ENCODE measurements at regions not wholly inside any gene's neighbourhood (a gene's known extent, or its start where the extent isn't known, plus 50 kb on each side); places are given as distances from the start of the nearest gene placed in this dataset.
"Not testable (repeated sequence)": the region's sequence is repeated elsewhere in the genome, so short reads cannot be mapped to it uniquely, and the experiment has no call there.

- Histone ChIP-seq H2AK5ac (ENCODE audit: low read depth, low read length) (no peak overlapping the region), H3K27me3 (ENCODE audit: control insufficient read depth in 3 of 3, insufficient read depth in 3 of 3, low read depth in 1 of 3, low read length in 3 of 3) (peaks cover 0 to 6% (median 0%) of the 10 kb centered on the region in 3 experiments), H3K9ac (ENCODE audit: low read depth, low read length, poor library complexity) (no peak overlapping the region), H3K14ac (ENCODE audit: low read length) (no peak overlapping the region), H3K79me1 (ENCODE audit: low read depth, low read length) (peaks cover 1% of the 10 kb centered on the region), H3K18ac (ENCODE audit: low read length) (no peak overlapping the region), H2AFZ (ENCODE audit: low read length) (no peak overlapping the region), H2BK15ac (ENCODE audit: low read length) (no peak overlapping the region), H4K91ac (ENCODE audit: low read depth, low read length, poor library complexity) (no peak overlapping the region), H3K9me3 (replicated peaks in 1 of 2; ENCODE audit: control insufficient read depth in 2 of 2, insufficient read depth in 1 of 2, low read depth in 1 of 2, low read length in 2 of 2) (peaks cover 0 to 5% of the 10 kb centered on the region in 2 donors), H3K23ac (ENCODE audit: low read depth, low read length, poor library complexity) (no peak overlapping the region), H2BK120ac (ENCODE audit: low read depth, low read length) (no peak overlapping the region), H3K4ac (ENCODE audit: low read length) (no peak overlapping the region), H2BK5ac (ENCODE audit: low read length) (no peak overlapping the region), H3K4me3 (ENCODE audit: low read length in 2 of 2) (no peak overlapping the region), H3K36me3 (replicated peaks in 1 of 2; ENCODE audit: control insufficient read depth in 2 of 2, insufficient read depth in 2 of 2, low read length in 2 of 2) (no peaks in the 10 kb centered on the region), H4K8ac (ENCODE audit: low read depth, low read length) (no peak overlapping the region), H2BK12ac (ENCODE audit: low read length) (no peak overlapping the region), H3K4me2 (ENCODE audit: insufficient read depth, low read length, poor library complexity, severe bottlenecking) (no peak overlapping the region), H3K27ac (replicated peaks; ENCODE audit: low read length) (no peak overlapping the region), H3K4me1 (ENCODE audit: control insufficient read depth in 2 of 2, insufficient read depth in 1 of 2, low read depth in 1 of 2, low read length in 2 of 2) (no peaks in the 10 kb centered on the region)
- no peak for DNase-seq (ENCODE audit: low spot score)
- no CpG with 5 or more reads among the region's 6 CpGs for WGBS, 2 donors (ENCODE audit: extremely low coverage in 2 of 2, insufficient read length in 2 of 2, insufficient replicate concordance in 1 of 2)
Measured at GRCh38 chr6:169085466-169085865, 168.2 kb downstream of the THBS2 start.

- H3K9ac ChIP-seq (ENCODE audit: low read depth, low read length, poor library complexity); H3K9me3 ChIP-seq (replicated peaks in 1 of 2; ENCODE audit: control insufficient read depth in 2 of 2, insufficient read depth in 1 of 2, low read depth in 1 of 2, low read length in 2 of 2); H3K27me3 ChIP-seq (ENCODE audit: control insufficient read depth in 3 of 3, insufficient read depth in 3 of 3, low read depth in 1 of 3, low read length in 3 of 3); H2BK12ac ChIP-seq (ENCODE audit: low read length); H2BK120ac ChIP-seq (ENCODE audit: low read depth, low read length); H2AK5ac ChIP-seq (ENCODE audit: low read depth, low read length); H2BK5ac ChIP-seq (ENCODE audit: low read length); H3K4me1 ChIP-seq (ENCODE audit: control insufficient read depth in 2 of 2, insufficient read depth in 1 of 2, low read depth in 1 of 2, low read length in 2 of 2); H3K79me1 ChIP-seq (ENCODE audit: low read depth, low read length); H4K91ac ChIP-seq (ENCODE audit: low read depth, low read length, poor library complexity); H3K18ac ChIP-seq (ENCODE audit: low read length); H3K4me3 ChIP-seq (ENCODE audit: low read length in 2 of 2); H3K4ac ChIP-seq (ENCODE audit: low read length); DNase-seq (ENCODE audit: low spot score); H3K14ac ChIP-seq (ENCODE audit: low read length); H4K8ac ChIP-seq (ENCODE audit: low read depth, low read length); H3K27ac ChIP-seq (replicated peaks; ENCODE audit: low read length); H3K4me2 ChIP-seq (ENCODE audit: insufficient read depth, low read length, poor library complexity, severe bottlenecking); H2BK15ac ChIP-seq (ENCODE audit: low read length); H3K36me3 ChIP-seq (replicated peaks in 1 of 2; ENCODE audit: control insufficient read depth in 2 of 2, insufficient read depth in 2 of 2, low read length in 2 of 2); H3K23ac ChIP-seq (ENCODE audit: low read depth, low read length, poor library complexity); H2AFZ ChIP-seq (ENCODE audit: low read length): not testable (repeated sequence)
- whole genome bisulfite sequencing, 2 donors (ENCODE audit: extremely low coverage in 2 of 2, insufficient read length in 2 of 2, insufficient replicate concordance in 1 of 2) = no CpG with 5 or more reads among the region's 13 CpGs
Measured at GRCh38 chr6:169084557-169084956, 169.1 kb downstream of the THBS2 start.

GRCh38 chr6:169084067-169084466 is 169.6 kb downstream of the THBS2 start:
- no peak overlapping the region for H2BK15ac ChIP-seq (ENCODE audit: low read length)
- H3K14ac ChIP-seq (ENCODE audit: low read length) = no peak overlapping the region
- H3K4me3 ChIP-seq (ENCODE audit: low read length in 2 of 2) = no peak overlapping the region
- no peak overlapping the region for H3K27ac ChIP-seq (replicated peaks; ENCODE audit: low read length)
- no peak overlapping the region for H4K8ac ChIP-seq (ENCODE audit: low read depth, low read length)
- H3K27me3 ChIP-seq (ENCODE audit: control insufficient read depth in 3 of 3, insufficient read depth in 3 of 3, low read depth in 1 of 3, low read length in 3 of 3) = peaks cover 0 to 6% (median 0%) of the 10 kb centered on the region in 3 experiments
- no peaks in the 10 kb centered on the region for H3K36me3 ChIP-seq (replicated peaks in 1 of 2; ENCODE audit: control insufficient read depth in 2 of 2, insufficient read depth in 2 of 2, low read length in 2 of 2)
- H4K91ac ChIP-seq (ENCODE audit: low read depth, low read length, poor library complexity) = no peak overlapping the region
- H3K4me1 ChIP-seq (ENCODE audit: control insufficient read depth in 2 of 2, insufficient read depth in 1 of 2, low read depth in 1 of 2, low read length in 2 of 2) = peaks cover 0 to 2% of the 10 kb centered on the region in 2 donors
- no peak overlapping the region for H3K4ac ChIP-seq (ENCODE audit: low read length)
- no peak overlapping the region for H3K23ac ChIP-seq (ENCODE audit: low read depth, low read length, poor library complexity)
- WGBS, 2 donors (ENCODE audit: extremely low coverage in 2 of 2, insufficient read length in 2 of 2, insufficient replicate concordance in 1 of 2) = no CpG with 5 or more reads among the region's 10 CpGs
- H3K18ac ChIP-seq (ENCODE audit: low read length) = no peak overlapping the region
- no peak overlapping the region for H2BK12ac ChIP-seq (ENCODE audit: low read length)
- H3K9ac ChIP-seq (ENCODE audit: low read depth, low read length, poor library complexity) = no peak overlapping the region
- peaks cover 1% of the 10 kb centered on the region for H3K79me1 ChIP-seq (ENCODE audit: low read depth, low read length)
- no peak overlapping the region for H2BK120ac ChIP-seq (ENCODE audit: low read depth, low read length)
- no peak overlapping the region for H3K4me2 ChIP-seq (ENCODE audit: insufficient read depth, low read length, poor library complexity, severe bottlenecking)
- H2AFZ ChIP-seq (ENCODE audit: low read length) = no peak overlapping the region
- no peak overlapping the region for H2AK5ac ChIP-seq (ENCODE audit: low read depth, low read length)
- DNase-seq (ENCODE audit: low spot score) = no peak
- peaks cover 0 to 5% of the 10 kb centered on the region in 2 donors for H3K9me3 ChIP-seq (replicated peaks in 1 of 2; ENCODE audit: control insufficient read depth in 2 of 2, insufficient read depth in 1 of 2, low read depth in 1 of 2, low read length in 2 of 2)
- H2BK5ac ChIP-seq (ENCODE audit: low read length) = no peak overlapping the region

GRCh38 chr6:169083508-169083874 is 170.2 kb downstream of the THBS2 start:
- H3K23ac ChIP-seq (ENCODE audit: low read depth, low read length, poor library complexity) = no peak overlapping the region
- H4K8ac ChIP-seq (ENCODE audit: low read depth, low read length) = no peak overlapping the region
- peaks cover 0 to 2% of the 10 kb centered on the region in 2 donors for H3K4me1 ChIP-seq (ENCODE audit: control insufficient read depth in 2 of 2, insufficient read depth in 1 of 2, low read depth in 1 of 2, low read length in 2 of 2)
- no peak overlapping the region for H2BK15ac ChIP-seq (ENCODE audit: low read length)
- H3K4ac ChIP-seq (ENCODE audit: low read length) = no peak overlapping the region
- peaks cover 1% of the 10 kb centered on the region for H3K79me1 ChIP-seq (ENCODE audit: low read depth, low read length)
- no peaks in the 10 kb centered on the region for H3K36me3 ChIP-seq (replicated peaks in 1 of 2; ENCODE audit: control insufficient read depth in 2 of 2, insufficient read depth in 2 of 2, low read length in 2 of 2)
- no peak overlapping the region for H3K18ac ChIP-seq (ENCODE audit: low read length)
- H3K4me3 ChIP-seq (ENCODE audit: low read length in 2 of 2) = no peak overlapping the region
- no peak overlapping the region for H2BK120ac ChIP-seq (ENCODE audit: low read depth, low read length)
- no peak overlapping the region for H2AFZ ChIP-seq (ENCODE audit: low read length)
- peaks cover 0 to 2% of the 10 kb centered on the region in 2 donors for H3K9me3 ChIP-seq (replicated peaks in 1 of 2; ENCODE audit: control insufficient read depth in 2 of 2, insufficient read depth in 1 of 2, low read depth in 1 of 2, low read length in 2 of 2)
- H3K4me2 ChIP-seq (ENCODE audit: insufficient read depth, low read length, poor library complexity, severe bottlenecking) = no peak overlapping the region
- H3K14ac ChIP-seq (ENCODE audit: low read length) = no peak overlapping the region
- no peak overlapping the region for H2AK5ac ChIP-seq (ENCODE audit: low read depth, low read length)
- H3K9ac ChIP-seq (ENCODE audit: low read depth, low read length, poor library complexity) = no peak overlapping the region
- no CpG with 5 or more reads among the region's 3 CpGs for WGBS, 2 donors (ENCODE audit: extremely low coverage in 2 of 2, insufficient read length in 2 of 2, insufficient replicate concordance in 1 of 2)
- no peak overlapping the region for H3K27ac ChIP-seq (replicated peaks; ENCODE audit: low read length)
- H3K27me3 ChIP-seq (ENCODE audit: control insufficient read depth in 3 of 3, insufficient read depth in 3 of 3, low read depth in 1 of 3, low read length in 3 of 3) = peaks cover 0 to 6% (median 0%) of the 10 kb centered on the region in 3 experiments
- no peak for DNase-seq (ENCODE audit: low spot score)
- no peak overlapping the region for H4K91ac ChIP-seq (ENCODE audit: low read depth, low read length, poor library complexity)
- H2BK12ac ChIP-seq (ENCODE audit: low read length) = no peak overlapping the region
- no peak overlapping the region for H2BK5ac ChIP-seq (ENCODE audit: low read length)

All from neuronal stem cell (in vitro differentiated cells).